Transverse colon (tissue), 4 donors: ENCODE measurements at regions not wholly inside any gene's neighbourhood (a gene's known extent, or its start where the extent isn't known, plus 50 kb on each side); places are given as distances from the start of the nearest gene placed in this dataset.

Source experiments
- DNase-seq: peaks from one replicate; pipeline ENCODE4 v3.0.0-alpha.2; 2019
- H3K27ac ChIP-seq, 4 donors: fragments of 200-600 bp; sonication (generic); 2 replicates each; pipeline ENCODE4 v1.5.1; 2016 to 2018; ENCODE audit warnings: inconsistent platforms in 4 of 4
- H3K27me3 ChIP-seq: fragments of 200-600 bp; sonication (generic); 2 replicates; pipeline ENCODE4 v1.5.1; 2017; ENCODE audit warnings: inconsistent platforms
- H3K36me3 ChIP-seq, 4 donors: fragments of 200-600 bp; sonication (generic); 2 replicates each; pipeline ENCODE4 v1.5.1; 2017 to 2019; ENCODE audit warnings: inconsistent platforms in 4 of 4
- H3K4me1 ChIP-seq, 4 donors: fragments of 200-600 bp; sonication (generic); 2 replicates each; pipeline ENCODE4 v1.5.1; 2017 to 2020; ENCODE audit warnings: inconsistent platforms in 4 of 4
- H3K4me3 ChIP-seq, 4 donors: fragments of 200-600 bp; sonication (generic); 1 replicate in 1 of 4; 2 replicates in 3 of 4; pipeline versions ENCODE4 v1.5.1 to v1.6.1; 2017 to 2019; ENCODE audit warnings: inconsistent platforms in 4 of 4
- H3K9me3 ChIP-seq, 2 donors: fragments of 200-600 bp; sonication (generic); 2 replicates each; pipeline ENCODE4 v1.5.1; 2017 to 2019; ENCODE audit warnings: inconsistent platforms in 2 of 2
- EP300 ChIP-seq: sonication (generic); formaldehyde crosslinking; IDR thresholded peaks from one replicate; pipeline ENCODE4 v1.6.1; 2017; ENCODE audit warnings: antibody characterized with exemption, low read depth
- POLR2A ChIP-seq: fragments of 450-650 bp; IDR thresholded peaks from one replicate; pipeline ENCODE4 v1.6.1; 2016; ENCODE audit warnings: antibody characterized with exemption, mild to moderate bottlenecking, moderate library complexity
- POLR2AphosphoS5 ChIP-seq, 3 donors: sonication (generic); formaldehyde crosslinking; IDR thresholded peaks; one replicate each; pipeline ENCODE4 v1.6.1; 2016; ENCODE audit warnings: antibody characterized with exemption in 3 of 3
- WGBS, 2 donors: methylation state at CpG; one replicate each; pipeline ENCODE4 v1.1.5; 2018; ENCODE audit warnings: low coverage in 1 of 2; 5-methylcytosine and 5-hydroxymethylcytosine counted together
- in situ Hi-C, 4 donors: fragments of 200-750 bp; cut with MboI; loops; one replicate each; pipeline versions ENCODE4 v1.15.0 to v1.15.1; 2017; ENCODE audit warnings: low sequenced_read_pairs in 3 of 4, low pct_ligation_motif_present in 1 of 4, low pct_unique_long_range_greater_than_20kb in 1 of 4
- intact Hi-C: fragments of 100-400 bp; cut with DNase I; formaldehyde crosslinking; loops from one replicate; pipeline ENCODE4 v1.15.1; 2023; ENCODE audit warnings: low total_unique reads
- TF ChIP-seq, protein P1 (sequence below), 5 experiments: fragments of 200-600 bp in 3 of 5; fragments of 450-650 bp in 2 of 5; sonication (generic) in 3 of 5; IDR thresholded peaks; 1 replicate in 2 of 5; 2 replicates in 3 of 5; pipeline ENCODE4 v1.5.1; 2016 to 2017; ENCODE audit warnings: antibody characterized with exemption in 5 of 5, inconsistent platforms in 3 of 5, mild to moderate bottlenecking in 2 of 5, moderate library complexity in 1 of 5

DNA sequence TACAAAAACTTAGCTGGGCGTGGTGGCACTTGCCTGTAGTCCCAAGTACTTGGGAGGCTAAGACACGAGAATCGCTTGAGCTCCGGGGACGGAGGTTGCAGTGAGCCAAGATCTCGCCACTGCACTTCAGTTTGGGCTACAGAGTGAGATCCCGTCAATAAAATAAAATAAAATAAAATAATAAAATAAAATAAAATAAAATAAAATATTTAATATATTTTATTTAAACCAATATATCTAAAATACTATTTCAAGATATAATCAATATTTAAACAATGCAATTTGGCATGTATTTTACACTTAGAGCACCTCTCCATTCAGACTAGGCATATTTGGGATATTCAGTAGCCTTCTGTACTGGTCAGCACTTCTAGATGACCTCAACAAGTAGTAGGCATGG lies 142.1 kb downstream of the FOXA2 start:
- H3K27me3 ChIP-seq: no peaks in the 10 kb centered on the region
- DNase-seq: no peak
- intact Hi-C loops (no loop called here), in situ Hi-C loops (no loop called here)
- no peak overlapping the region for H3K4me3 ChIP-seq
- no peaks in the 10 kb centered on the region for H3K4me1 ChIP-seq
- 87 to 94% methylated on average over 6 to 7 of the region's 7 CpGs for WGBS, 2 donors
- no peaks in the 10 kb centered on the region for H3K36me3 ChIP-seq
- TF ChIP-seq POLR2A: no peak
- TF ChIP-seq POLR2AphosphoS5 (IDR thresholded peaks at IDR 0.05): no peak
- H3K27ac ChIP-seq: no peak overlapping the region
- no peaks in the 10 kb centered on the region for H3K9me3 ChIP-seq

DNA sequence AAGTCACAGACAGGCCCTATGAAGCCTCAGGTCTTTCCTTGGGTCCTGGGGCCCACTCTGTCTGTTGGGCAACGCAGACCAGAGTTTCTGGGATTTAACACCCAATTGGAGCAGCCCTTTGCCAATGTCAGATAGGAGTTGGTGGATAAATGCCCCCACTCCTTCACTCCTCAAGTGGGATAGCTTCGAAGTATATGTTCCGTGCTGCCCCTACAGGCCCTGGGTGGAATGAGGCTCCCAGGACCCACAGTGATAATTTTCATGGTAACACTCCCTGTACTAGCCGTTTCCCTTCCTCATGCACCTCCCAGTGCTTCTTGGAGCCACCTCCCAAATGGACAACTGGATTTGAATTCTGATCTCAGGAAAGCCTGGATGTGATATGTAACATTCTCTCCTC lies 145.4 kb downstream of the FOXA2 start:
- TF ChIP-seq EP300: no peak
- no peak for TF ChIP-seq POLR2AphosphoS5 (IDR thresholded peaks at IDR 0.05)
- no peak for TF ChIP-seq POLR2A
- TF ChIP-seq, protein P1, sequence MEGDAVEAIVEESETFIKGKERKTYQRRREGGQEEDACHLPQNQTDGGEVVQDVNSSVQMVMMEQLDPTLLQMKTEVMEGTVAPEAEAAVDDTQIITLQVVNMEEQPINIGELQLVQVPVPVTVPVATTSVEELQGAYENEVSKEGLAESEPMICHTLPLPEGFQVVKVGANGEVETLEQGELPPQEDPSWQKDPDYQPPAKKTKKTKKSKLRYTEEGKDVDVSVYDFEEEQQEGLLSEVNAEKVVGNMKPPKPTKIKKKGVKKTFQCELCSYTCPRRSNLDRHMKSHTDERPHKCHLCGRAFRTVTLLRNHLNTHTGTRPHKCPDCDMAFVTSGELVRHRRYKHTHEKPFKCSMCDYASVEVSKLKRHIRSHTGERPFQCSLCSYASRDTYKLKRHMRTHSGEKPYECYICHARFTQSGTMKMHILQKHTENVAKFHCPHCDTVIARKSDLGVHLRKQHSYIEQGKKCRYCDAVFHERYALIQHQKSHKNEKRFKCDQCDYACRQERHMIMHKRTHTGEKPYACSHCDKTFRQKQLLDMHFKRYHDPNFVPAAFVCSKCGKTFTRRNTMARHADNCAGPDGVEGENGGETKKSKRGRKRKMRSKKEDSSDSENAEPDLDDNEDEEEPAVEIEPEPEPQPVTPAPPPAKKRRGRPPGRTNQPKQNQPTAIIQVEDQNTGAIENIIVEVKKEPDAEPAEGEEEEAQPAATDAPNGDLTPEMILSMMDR (IDR thresholded peaks at IDR 0.05): no peak
- in situ Hi-C loops (no loop called here), intact Hi-C loops (no loop called here)
- Histone ChIP-seq H3K36me3 (no peaks in the 10 kb centered on the region), H3K9me3 (no peaks in the 10 kb centered on the region), H3K27me3 (no peaks in the 10 kb centered on the region), H3K4me1 (no peaks in the 10 kb centered on the region), H3K4me3 (no peak overlapping the region), H3K27ac (no peak overlapping the region)
- DNase-seq: no peak
- WGBS, 2 donors: 78 to 80% methylated on average over 2 to 4 of the region's 4 CpGs

DNA sequence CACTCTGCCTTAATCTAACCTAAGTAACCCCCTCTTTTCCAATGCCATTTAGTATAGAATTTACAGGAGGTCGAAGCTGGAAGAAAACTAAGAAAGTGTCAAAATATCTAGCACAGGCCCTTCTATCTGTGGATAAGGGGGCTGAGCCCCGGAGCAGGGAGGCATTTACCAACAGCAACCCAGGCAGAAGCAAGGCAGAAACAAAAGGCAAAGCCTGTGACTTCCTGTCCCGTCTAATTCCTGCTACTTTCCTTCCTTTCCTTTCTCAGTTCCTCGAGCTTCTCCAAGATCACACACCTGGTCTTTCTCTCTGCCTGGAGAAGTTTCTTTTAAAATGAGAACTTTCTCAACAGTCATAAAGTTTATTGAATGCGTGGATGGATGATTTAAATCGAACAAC lies 146.0 kb downstream of the FOXA2 start:
- no peak for DNase-seq
- Histone ChIP-seq H3K36me3 (no peaks in the 10 kb centered on the region), H3K27ac (no peak overlapping the region), H3K4me3 (no peak overlapping the region), H3K4me1 (no peaks in the 10 kb centered on the region), H3K27me3 (no peaks in the 10 kb centered on the region), H3K9me3 (no peaks in the 10 kb centered on the region)
- TF ChIP-seq EP300 (no peak), POLR2A (no peak), POLR2AphosphoS5 (IDR thresholded peaks at IDR 0.05) (no peak)
- TF ChIP-seq, protein P1 (IDR thresholded peaks at IDR 0.05): no peak
- in situ Hi-C loops (no loop called here), intact Hi-C loops (no loop called here)
- 49 to 75% methylated on average over 3 to 6 of the region's 6 CpGs for WGBS, 2 donors

DNA sequence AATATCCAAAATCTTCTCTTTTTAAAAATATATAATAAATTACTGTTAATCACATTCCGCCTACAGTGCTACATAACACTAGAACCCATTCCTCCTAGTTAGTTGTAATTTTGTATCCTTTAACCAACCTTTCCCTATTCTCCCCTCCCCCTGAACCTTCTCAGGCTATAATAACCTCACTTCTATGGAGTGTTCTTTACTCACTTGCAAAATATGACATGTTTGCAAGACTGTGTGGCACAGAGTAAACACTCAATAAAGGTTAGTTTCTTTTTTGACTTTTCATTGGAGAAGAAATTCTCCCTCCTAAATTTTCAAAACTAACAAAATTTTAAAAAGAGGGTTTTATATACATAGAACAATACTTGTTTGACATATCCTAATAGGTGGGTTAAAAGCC lies 147.0 kb downstream of the FOXA2 start:
- Histone ChIP-seq H3K4me3 (no peak overlapping the region), H3K36me3 (no peaks in the 10 kb centered on the region), H3K4me1 (no peaks in the 10 kb centered on the region), H3K27me3 (no peaks in the 10 kb centered on the region), H3K9me3 (no peaks in the 10 kb centered on the region), H3K27ac (no peak overlapping the region)
- WGBS, 2 donors: 81 to 94% methylated on average over 1 of the region's 1 CpG
- in situ Hi-C loops: no loop called here
- intact Hi-C loops: no loop called here
- no peak for DNase-seq
- no peak for TF ChIP-seq POLR2A
- TF ChIP-seq POLR2AphosphoS5 (IDR thresholded peaks at IDR 0.05): no peak
- TF ChIP-seq EP300: no peak
- TF ChIP-seq, protein P1 (IDR thresholded peaks at IDR 0.05): no peak

DNA sequence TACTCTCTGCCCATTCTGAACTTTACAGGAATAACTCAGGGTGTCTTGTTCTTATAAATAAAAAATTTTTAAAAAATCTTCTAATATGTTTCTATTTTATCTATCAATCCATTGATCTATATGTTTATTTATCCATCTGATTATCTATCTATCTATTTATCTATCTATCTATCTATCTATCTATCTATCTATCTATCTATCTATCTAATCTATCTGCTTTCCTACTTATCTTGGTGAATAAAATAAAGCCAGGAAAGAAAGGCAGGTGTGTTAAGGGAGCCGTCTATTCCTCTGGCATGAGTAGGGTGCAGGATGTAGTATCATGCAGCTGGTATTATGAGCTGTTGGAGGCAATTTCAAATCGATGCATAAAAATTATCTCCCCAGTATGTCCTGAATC lies 153.0 kb downstream of the FOXA2 start:
- 81 to 83% methylated on average over 2 of the region's 2 CpGs for WGBS, 2 donors
- TF ChIP-seq POLR2AphosphoS5 (IDR thresholded peaks at IDR 0.05) (no peak), POLR2A (no peak), EP300 (no peak)
- TF ChIP-seq, protein P1 (IDR thresholded peaks at IDR 0.05): no peak
- Histone ChIP-seq H3K9me3 (no peaks in the 10 kb centered on the region), H3K27me3 (no peaks in the 10 kb centered on the region), H3K27ac (no peak overlapping the region), H3K36me3 (no peaks in the 10 kb centered on the region), H3K4me3 (no peak overlapping the region), H3K4me1 (no peaks in the 10 kb centered on the region)
- in situ Hi-C loops: no loop called here
- DNase-seq: no peak
- intact Hi-C loops: no loop called here
